Endothelial cell (in vitro differentiated cells): ENCODE measurements at regions not wholly inside any gene's neighbourhood (a gene's known extent, or its start where the extent isn't known, plus 50 kb on each side); places are given as distances from the start of the nearest gene placed in this dataset.
"Not testable (repeated sequence)": the region's sequence is repeated elsewhere in the genome, so short reads cannot be mapped to it uniquely, and the experiment has no call there.

Experiments
- DNase-seq: peaks from one replicate; pipeline ENCODE4 v3.0.0; 2021; ENCODE audit warnings: low spot score
- H3K27ac Mint-ChIP-seq: one replicate; pipeline ENCODE4 v1.8.0; 2021; ENCODE audit warnings: mixed read lengths, inconsistent platforms; ENCODE audit not compliant: unreplicated experiment
- H3K27me3 Mint-ChIP-seq: one replicate; pipeline ENCODE4 v1.8.0; 2021; ENCODE audit warnings: mild to moderate bottlenecking, moderate library complexity, mixed read lengths, inconsistent platforms; ENCODE audit not compliant: unreplicated experiment
- H3K36me3 Mint-ChIP-seq: one replicate; pipeline ENCODE4 v1.8.0; 2021; ENCODE audit warnings: mild to moderate bottlenecking, low read depth, mixed read lengths, inconsistent platforms; ENCODE audit not compliant: unreplicated experiment
- H3K4me1 Mint-ChIP-seq: one replicate; pipeline ENCODE4 v1.8.0; 2021; ENCODE audit warnings: mild to moderate bottlenecking, mixed read lengths, inconsistent platforms; ENCODE audit not compliant: unreplicated experiment
- H3K4me3 Mint-ChIP-seq: one replicate; pipeline ENCODE4 v1.8.0; 2021; ENCODE audit warnings: mild to moderate bottlenecking, mixed read lengths, inconsistent platforms; ENCODE audit not compliant: unreplicated experiment
- H3K9me3 Mint-ChIP-seq: one replicate; pipeline ENCODE4 v1.8.0; 2021; ENCODE audit warnings: mixed read lengths, inconsistent platforms; ENCODE audit not compliant: unreplicated experiment
- CTCF ChIP-seq: fragments of 200-600 bp; sonication (generic); IDR thresholded peaks from one replicate; pipeline ENCODE4 v1.5.0; 2021; ENCODE audit warnings: antibody characterized with exemption; ENCODE audit not compliant: unreplicated experiment

GRCh38 chr7:106534271-106534846 is 126.6 kb downstream of the CCDC71L start:
- no peak for TF ChIP-seq CTCF
- DNase-seq: no peak
- peaks cover 3% of the 10 kb centered on the region for H3K36me3 Mint-ChIP-seq
- H3K27me3 Mint-ChIP-seq: peaks cover 1% of the 10 kb centered on the region
- H3K27ac Mint-ChIP-seq: no peak overlapping the region
- peaks cover 11% of the 10 kb centered on the region for H3K4me1 Mint-ChIP-seq
- no peaks in the 10 kb centered on the region for H3K9me3 Mint-ChIP-seq
- no peak overlapping the region for H3K4me3 Mint-ChIP-seq

- H3K4me1 Mint-ChIP-seq, H3K27me3 Mint-ChIP-seq, H3K36me3 Mint-ChIP-seq, H3K27ac Mint-ChIP-seq, DNase-seq, H3K4me3 Mint-ChIP-seq, H3K9me3 Mint-ChIP-seq: not testable (repeated sequence)
These were observed 130.8 kb downstream of the CCDC71L start for GRCh38 chr7:106530183-106530582.

- H3K27me3 Mint-ChIP-seq, H3K9me3 Mint-ChIP-seq, DNase-seq, H3K27ac Mint-ChIP-seq, H3K4me1 Mint-ChIP-seq, H3K36me3 Mint-ChIP-seq, H3K4me3 Mint-ChIP-seq: not testable (repeated sequence)
These were observed 134.3 kb downstream of the CCDC71L start for GRCh38 chr7:106526617-106527016.

GRCh38 chr7:106524690-106525059 is 136.3 kb downstream of the CCDC71L start:
- Mint-ChIP-seq H3K9me3 (no peaks in the 10 kb centered on the region), H3K4me1 (no peaks in the 10 kb centered on the region), H3K36me3 (no peaks in the 10 kb centered on the region), H3K27ac (no peak overlapping the region), H3K27me3 (no peaks in the 10 kb centered on the region), H3K4me3 (no peak overlapping the region)
- TF ChIP-seq CTCF: no peak
- no peak for DNase-seq

GRCh38 chr7:106523482-106523881 is 137.5 kb downstream of the CCDC71L start:
- no peaks in the 10 kb centered on the region for H3K36me3 Mint-ChIP-seq
- no peak for DNase-seq
- no peaks in the 10 kb centered on the region for H3K9me3 Mint-ChIP-seq
- no peak overlapping the region for H3K4me3 Mint-ChIP-seq
- no peak for TF ChIP-seq CTCF
- no peaks in the 10 kb centered on the region for H3K4me1 Mint-ChIP-seq
- no peak overlapping the region for H3K27ac Mint-ChIP-seq
- H3K27me3 Mint-ChIP-seq: peaks cover 1% of the 10 kb centered on the region

- TF ChIP-seq CTCF: no peak
- H3K4me3 Mint-ChIP-seq: no peak overlapping the region
- H3K27me3 Mint-ChIP-seq: peaks cover 1% of the 10 kb centered on the region
- no peaks in the 10 kb centered on the region for H3K4me1 Mint-ChIP-seq
- no peaks in the 10 kb centered on the region for H3K36me3 Mint-ChIP-seq
- H3K9me3 Mint-ChIP-seq: no peaks in the 10 kb centered on the region
- no peak overlapping the region for H3K27ac Mint-ChIP-seq
- DNase-seq: no peak
These were observed 138.3 kb downstream of the CCDC71L start for GRCh38 chr7:106522696-106523095.
